Natural killer cell treated with Interleukin-12 subunit alpha and Interleukin-12 subunit beta and Interleukin-15 and Interleukin-18, amount 100 ng/mL, for 72 hours (primary cell): ENCODE measurements at regions not wholly inside any gene's neighbourhood (a gene's known extent, or its start where the extent isn't known, plus 50 kb on each side); places are given as distances from the start of the nearest gene placed in this dataset.

Experiments used
- ATAC-seq, 2 donors: fragments of 150-1000 bp; cut with Tn5 transposase in 1 of 2; sonication (Bioruptor Pico), chemical (Tn5 transposase) in 1 of 2; 2 replicates each; pipeline ENCODE4 v1.10.0; 2021
- DNase-seq: peaks from one replicate; pipeline ENCODE4 v3.0.0; 2022; ENCODE audit warnings: low spot score
- H3K27ac Mint-ChIP-seq, 2 donors: 1 replicate in 1 of 2; 2 replicates in 1 of 2; pipeline ENCODE4 v1.8.0; 2022; ENCODE audit warnings: mixed read lengths in 2 of 2, mild to moderate bottlenecking in 1 of 2, moderate library complexity in 1 of 2
- H3K27me3 Mint-ChIP-seq, 2 donors: 1 replicate in 1 of 2; 2 replicates in 1 of 2; pipeline ENCODE4 v1.8.0; 2022; ENCODE audit warnings: mixed read lengths in 2 of 2
- H3K36me3 Mint-ChIP-seq: one replicate; pipeline ENCODE4 v1.8.0; 2022; ENCODE audit warnings: mixed read lengths
- H3K4me1 Mint-ChIP-seq, 2 donors: 1 replicate in 1 of 2; 2 replicates in 1 of 2; pipeline ENCODE4 v1.8.0; 2022; ENCODE audit warnings: low read depth in 2 of 2, mixed read lengths in 2 of 2, mild to moderate bottlenecking in 1 of 2
- H3K4me3 Mint-ChIP-seq: one replicate; pipeline ENCODE4 v1.8.0; 2022; ENCODE audit warnings: mixed read lengths
- H3K9me3 Mint-ChIP-seq: 2 replicates; pipeline ENCODE4 v1.8.0; 2022; ENCODE audit warnings: mixed read lengths

DNA sequence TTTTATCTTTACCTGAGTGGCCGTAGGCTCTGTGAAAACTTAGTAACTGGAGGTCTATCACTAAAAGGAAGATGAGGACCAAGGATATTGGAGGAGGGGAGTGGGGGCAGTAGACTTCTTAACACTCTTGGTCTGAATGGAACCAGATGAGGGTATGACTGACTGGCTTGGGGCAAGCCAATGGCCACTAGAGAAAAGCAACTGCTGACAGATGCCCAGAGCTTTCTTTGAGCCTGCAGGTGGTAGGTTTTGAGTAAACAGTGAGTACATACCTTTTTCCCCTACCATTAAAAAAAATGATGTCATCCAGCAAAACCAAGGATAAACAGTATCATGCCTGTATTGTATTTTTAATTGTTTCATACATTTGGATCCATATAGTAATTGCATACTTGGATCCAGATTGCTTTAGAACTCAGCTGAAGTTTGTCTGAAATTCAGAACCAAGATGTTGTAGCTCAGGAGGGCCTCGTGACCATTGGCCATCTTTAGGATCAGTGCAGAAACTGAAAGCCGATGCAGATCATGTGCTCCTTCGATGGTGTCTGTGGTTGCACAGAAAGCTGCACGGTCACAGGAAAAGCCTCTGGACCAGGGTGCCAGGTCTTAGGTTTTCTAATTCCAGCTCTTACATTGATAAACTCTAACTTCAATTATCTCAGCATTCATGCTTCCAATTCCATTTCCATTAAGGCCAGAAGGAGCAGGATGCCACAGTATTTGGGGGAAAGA, 131.0 kb downstream of the PDGFRA start:
- ATAC-seq (no peak), DNase-seq (no peak)
- no peak overlapping the region for H3K27ac Mint-ChIP-seq
- no peaks in the 10 kb centered on the region for H3K36me3 Mint-ChIP-seq
- H3K9me3 Mint-ChIP-seq = no peaks in the 10 kb centered on the region
- no peaks in the 10 kb centered on the region for H3K4me1 Mint-ChIP-seq
- H3K27me3 Mint-ChIP-seq = peaks cover 0 to 14% of the 10 kb centered on the region in 2 donors
- no peak overlapping the region for H3K4me3 Mint-ChIP-seq

DNA sequence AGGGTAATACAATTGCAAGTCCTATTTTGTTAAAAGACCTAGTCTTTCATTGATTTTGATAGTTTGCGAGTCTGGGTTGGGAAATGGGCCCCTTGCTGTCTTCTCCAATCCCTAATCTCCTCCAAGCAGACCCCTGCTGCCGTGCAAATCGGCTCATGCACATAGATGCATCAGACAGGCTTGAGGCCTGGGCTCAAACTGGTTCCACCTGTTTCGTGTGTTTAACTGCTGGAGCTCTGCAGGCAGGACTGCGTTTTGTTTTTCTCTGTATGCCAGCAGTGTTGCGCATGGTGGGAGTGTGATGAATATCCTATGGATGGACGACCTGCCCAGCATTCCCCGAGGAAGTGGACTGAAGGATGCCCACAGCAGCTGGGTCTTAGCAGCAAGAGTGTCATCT, 133.9 kb downstream of the PDGFRA start:
- Mint-ChIP-seq H3K4me1 (no peaks in the 10 kb centered on the region), H3K4me3 (no peak overlapping the region), H3K36me3 (no peaks in the 10 kb centered on the region), H3K27ac (no peak overlapping the region), H3K27me3 (peaks cover 0 to 11% of the 10 kb centered on the region in 2 donors), H3K9me3 (no peaks in the 10 kb centered on the region)
- no peak for DNase-seq
- no peak for ATAC-seq

DNA sequence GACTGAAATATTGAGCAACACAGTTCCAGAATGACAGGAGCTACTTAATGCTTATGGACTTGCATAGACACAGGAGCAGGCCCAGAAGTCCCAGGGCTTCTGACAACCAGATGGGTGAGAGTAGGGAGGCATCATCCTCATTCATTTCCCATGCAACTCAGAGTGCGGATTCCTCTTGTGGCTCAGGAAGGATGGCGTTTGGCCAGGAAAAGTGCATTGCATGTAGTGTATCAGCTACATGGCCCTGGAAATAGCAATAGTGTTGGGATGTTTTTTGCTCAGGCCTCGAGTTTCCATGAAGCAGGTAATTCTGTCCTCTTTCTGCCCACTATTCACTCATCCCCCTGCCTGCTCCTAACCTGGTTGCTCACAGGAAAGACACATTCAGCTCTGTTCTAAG, 136.6 kb downstream of the PDGFRA start:
- Mint-ChIP-seq H3K4me3 (no peak overlapping the region), H3K27ac (no peak overlapping the region), H3K36me3 (no peaks in the 10 kb centered on the region), H3K4me1 (no peaks in the 10 kb centered on the region), H3K9me3 (no peaks in the 10 kb centered on the region), H3K27me3 (peaks cover 0 to 15% of the 10 kb centered on the region in 2 donors)
- ATAC-seq (no peak), DNase-seq (no peak)

DNA sequence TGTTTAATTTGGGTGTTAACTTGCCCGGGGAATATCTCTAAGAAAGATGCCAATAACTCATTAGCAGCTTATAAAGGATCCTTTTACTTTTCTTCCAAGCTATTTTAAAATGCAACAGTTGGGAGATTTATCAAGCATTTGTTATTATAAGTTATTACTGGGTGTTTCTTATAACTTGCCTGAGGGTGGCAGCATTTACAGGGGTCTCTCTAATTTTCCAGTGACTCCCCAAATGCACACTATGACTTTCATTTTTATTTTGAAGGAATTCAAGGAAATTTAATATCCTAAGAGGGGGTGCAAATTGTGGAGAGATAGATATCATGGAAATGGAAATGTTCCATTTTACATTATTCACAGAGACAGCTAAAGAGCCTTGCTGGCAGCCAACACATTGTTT, 138.0 kb downstream of the PDGFRA start:
- Mint-ChIP-seq H3K27ac (no peak overlapping the region), H3K4me3 (no peak overlapping the region), H3K36me3 (no peaks in the 10 kb centered on the region), H3K27me3 (peaks cover 4 to 20% of the 10 kb centered on the region in 2 donors), H3K4me1 (no peaks in the 10 kb centered on the region), H3K9me3 (peaks cover 2% of the 10 kb centered on the region)
- no peak for ATAC-seq
- no peak for DNase-seq

DNA sequence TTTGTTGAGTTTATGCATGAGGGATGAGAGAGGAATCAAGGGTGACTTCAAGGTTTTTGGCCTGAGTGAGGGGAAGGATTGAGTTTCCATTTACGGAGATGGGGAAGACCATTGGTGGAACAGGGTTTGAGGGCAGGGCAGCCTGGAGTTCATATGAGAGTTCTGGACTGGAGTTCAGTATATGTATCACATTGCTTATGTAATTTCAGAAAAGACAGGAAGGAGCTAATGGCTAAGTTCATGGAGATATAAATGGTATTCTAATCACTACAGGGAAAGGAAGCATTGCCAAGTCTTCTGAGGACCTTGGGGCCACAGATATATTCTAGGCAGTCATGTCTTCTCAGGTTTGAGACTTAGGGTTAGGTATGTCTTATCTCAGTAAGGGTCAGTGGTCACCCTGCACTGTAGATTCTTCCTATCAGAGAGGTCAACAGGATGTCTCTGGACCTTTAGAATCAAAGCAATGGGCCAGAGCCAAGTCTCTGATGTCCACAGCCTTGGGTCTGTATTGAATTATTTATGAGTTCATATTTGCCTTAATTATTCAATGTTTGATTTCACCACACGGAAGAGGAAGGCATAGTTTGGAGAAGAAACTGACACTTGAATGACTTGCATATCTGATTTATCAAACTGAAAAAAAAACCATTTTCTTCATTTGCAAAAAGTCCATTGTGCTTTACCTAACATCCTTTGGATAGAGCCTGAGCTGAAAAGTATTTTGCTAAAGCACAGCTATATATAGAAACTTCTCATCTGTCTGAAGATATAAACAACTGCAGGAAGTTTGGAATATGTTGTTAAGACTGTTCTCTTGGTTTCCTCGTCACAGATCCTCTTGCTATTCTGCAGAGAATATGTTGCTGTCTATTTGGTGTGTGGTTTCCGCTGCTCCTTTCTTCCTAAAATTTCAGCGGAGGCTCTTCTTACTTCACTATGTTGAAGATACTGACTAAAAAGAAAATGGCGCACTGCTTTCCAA, 139.5 kb downstream of the PDGFRA start:
- peaks cover 7 to 21% of the 10 kb centered on the region in 2 donors for H3K27me3 Mint-ChIP-seq
- DNase-seq (no peak), ATAC-seq (no peak)
- H3K4me1 Mint-ChIP-seq = no peaks in the 10 kb centered on the region
- no peaks in the 10 kb centered on the region for H3K36me3 Mint-ChIP-seq
- H3K27ac Mint-ChIP-seq = no peak overlapping the region
- H3K9me3 Mint-ChIP-seq = peaks cover 4% of the 10 kb centered on the region
- no peak overlapping the region for H3K4me3 Mint-ChIP-seq

DNA sequence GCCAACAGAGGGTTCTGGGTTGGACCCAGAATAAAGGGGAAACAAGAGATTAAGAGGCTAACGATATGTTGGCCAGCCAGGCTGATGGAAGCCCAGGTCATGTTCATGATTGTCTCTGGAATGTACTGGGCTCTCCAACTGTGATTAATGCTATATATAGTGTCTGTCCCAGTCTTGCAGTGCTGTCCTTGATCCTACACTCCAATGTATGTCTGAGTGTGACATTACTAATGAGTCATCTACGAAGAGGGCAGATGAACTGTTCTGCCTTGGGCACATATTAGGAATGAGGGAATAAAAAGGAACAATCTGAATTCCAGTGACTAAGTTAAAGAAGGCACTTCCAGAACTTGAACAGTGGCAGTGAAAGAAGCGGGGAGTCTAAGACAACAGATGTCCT, 142.1 kb downstream of the PDGFRA start:
- Mint-ChIP-seq H3K9me3 (peaks cover 4% of the 10 kb centered on the region), H3K4me1 (no peaks in the 10 kb centered on the region), H3K27me3 (peaks cover 7 to 21% of the 10 kb centered on the region in 2 donors), H3K27ac (no peak overlapping the region), H3K4me3 (no peak overlapping the region), H3K36me3 (no peaks in the 10 kb centered on the region)
- no peak for DNase-seq
- no peak for ATAC-seq

DNA sequence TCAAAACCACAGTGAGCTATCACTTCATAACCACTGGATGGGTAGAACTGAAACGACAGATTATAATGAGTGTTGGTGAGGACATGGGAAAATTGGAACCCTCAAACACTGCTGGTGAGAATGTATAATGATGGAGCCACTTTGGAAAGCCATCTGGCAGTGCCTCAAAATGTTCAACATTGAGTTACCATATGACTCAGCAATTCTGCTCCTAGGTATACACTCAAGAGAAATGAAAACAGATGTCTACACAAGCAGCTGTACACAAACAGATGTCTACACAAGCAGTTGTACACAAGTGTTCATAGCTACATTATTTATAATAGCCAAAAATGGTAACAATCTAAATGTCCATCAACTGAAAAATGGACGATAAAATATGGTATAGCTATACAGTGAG, 143.9 kb downstream of the PDGFRA start:
- H3K36me3 Mint-ChIP-seq = no peaks in the 10 kb centered on the region
- H3K27me3 Mint-ChIP-seq = peaks cover 7 to 18% of the 10 kb centered on the region in 2 donors
- no peak overlapping the region for H3K4me3 Mint-ChIP-seq
- H3K27ac Mint-ChIP-seq = no peak overlapping the region
- no peaks in the 10 kb centered on the region for H3K4me1 Mint-ChIP-seq
- ATAC-seq (no peak), DNase-seq (no peak)
- peaks cover 4% of the 10 kb centered on the region for H3K9me3 Mint-ChIP-seq

DNA sequence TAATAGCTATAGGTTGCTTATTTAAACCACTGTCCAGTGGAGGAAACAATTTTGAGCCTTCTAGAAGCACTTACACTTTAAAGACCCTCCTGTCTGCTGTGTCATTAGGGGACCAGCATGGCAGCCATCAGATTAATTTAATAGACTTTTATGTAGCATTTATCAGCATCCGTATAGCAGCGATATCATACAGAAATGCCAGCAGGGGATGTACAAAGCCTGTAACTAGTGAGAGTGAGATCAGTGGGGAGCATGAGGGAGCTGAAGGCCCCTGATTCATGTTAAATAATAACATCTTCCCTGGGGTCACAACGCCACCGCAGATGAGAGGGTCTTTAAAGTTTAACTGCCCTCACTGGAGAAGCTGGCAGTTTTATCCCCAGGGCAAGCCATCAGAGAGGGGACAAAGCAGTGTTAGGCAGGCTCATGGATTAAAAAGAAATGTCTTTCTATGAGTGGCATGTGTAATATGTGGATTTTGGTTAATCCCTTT, 144.7 kb downstream of the PDGFRA start:
- Mint-ChIP-seq H3K36me3 (no peaks in the 10 kb centered on the region), H3K4me1 (no peaks in the 10 kb centered on the region), H3K4me3 (no peak overlapping the region), H3K9me3 (peaks cover 4% of the 10 kb centered on the region), H3K27ac (no peak overlapping the region), H3K27me3 (peaks cover 7 to 15% of the 10 kb centered on the region in 2 donors)
- DNase-seq = no peak
- ATAC-seq = no peak

DNA sequence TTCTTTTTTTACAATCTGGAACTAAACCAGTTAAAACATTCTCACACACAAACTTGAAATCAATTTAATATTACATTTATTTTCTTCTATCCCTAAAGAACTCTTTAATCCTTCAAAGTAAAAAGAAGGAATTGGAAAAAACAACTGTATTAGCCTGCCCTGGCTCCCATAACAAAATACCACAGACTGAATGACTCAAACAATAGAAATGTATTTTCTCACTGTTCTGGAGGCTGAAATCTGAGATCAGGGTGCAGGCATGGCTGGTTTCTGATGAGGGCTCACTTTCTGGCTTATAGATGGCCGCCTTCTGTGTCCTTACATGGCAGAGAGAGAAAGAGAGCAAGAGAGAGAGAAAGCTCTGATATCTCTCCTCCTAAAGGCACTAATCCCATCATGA, 149.4 kb downstream of the PDGFRA start:
- Mint-ChIP-seq H3K36me3 (no peaks in the 10 kb centered on the region), H3K4me1 (no peaks in the 10 kb centered on the region), H3K27ac (no peak overlapping the region), H3K4me3 (no peak overlapping the region), H3K9me3 (no peaks in the 10 kb centered on the region), H3K27me3 (peaks cover 0 to 3% of the 10 kb centered on the region in 2 donors)
- no peak for ATAC-seq
- DNase-seq = no peak

DNA sequence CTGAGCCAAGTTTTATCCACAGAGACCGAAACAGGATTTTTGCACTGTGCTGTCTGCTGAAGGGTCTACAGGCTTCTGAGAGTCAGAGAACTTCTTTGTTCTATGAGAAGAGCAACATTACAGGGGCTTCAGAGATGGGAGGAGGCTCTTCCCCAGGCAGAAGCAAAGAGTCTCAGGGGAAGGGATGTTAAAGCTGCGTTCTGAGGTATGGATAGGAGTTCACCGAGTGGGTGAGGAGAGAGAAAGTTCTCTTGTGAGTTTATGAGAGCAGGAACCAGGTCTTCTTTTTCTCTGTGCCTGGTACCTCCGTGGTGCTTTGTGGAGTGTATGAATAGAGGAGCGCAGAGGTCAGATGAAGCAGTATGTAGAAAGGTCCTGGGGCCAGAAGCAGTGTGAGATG, 155.1 kb downstream of the PDGFRA start:
- peak in 1 of 2 donors; percentile 18 for ATAC-seq
- Mint-ChIP-seq H3K4me3 (no peak overlapping the region), H3K4me1 (no peaks in the 10 kb centered on the region), H3K27me3 (no peaks in the 10 kb centered on the region), H3K36me3 (no peaks in the 10 kb centered on the region), H3K27ac (no peak overlapping the region), H3K9me3 (no peaks in the 10 kb centered on the region)
- DNase-seq = no peak

DNA sequence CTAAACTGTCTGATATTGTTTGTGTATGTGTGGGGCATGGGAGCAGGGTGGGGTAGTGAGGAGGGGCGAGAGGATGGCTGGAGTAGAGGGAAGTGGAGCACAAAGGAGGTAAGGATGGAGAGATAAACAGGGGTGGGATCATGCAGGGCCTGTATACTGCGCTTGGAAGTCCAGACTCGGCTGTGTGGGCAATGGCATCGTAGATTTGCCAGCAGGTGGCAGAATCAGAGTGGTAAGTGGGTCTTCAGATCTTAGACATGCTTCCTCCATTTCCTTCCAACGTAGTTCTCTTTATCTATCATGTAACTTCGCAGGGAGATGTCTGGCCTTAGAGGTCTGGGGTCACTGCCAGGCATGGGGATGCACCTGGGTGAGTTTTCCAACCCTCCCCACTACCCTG, 155.5 kb downstream of the PDGFRA start:
- DNase-seq = no peak
- Mint-ChIP-seq H3K9me3 (no peaks in the 10 kb centered on the region), H3K4me3 (no peak overlapping the region), H3K4me1 (no peaks in the 10 kb centered on the region), H3K27ac (no peak overlapping the region), H3K36me3 (no peaks in the 10 kb centered on the region), H3K27me3 (no peaks in the 10 kb centered on the region)
- peak; percentile 53 to 58 for ATAC-seq

DNA sequence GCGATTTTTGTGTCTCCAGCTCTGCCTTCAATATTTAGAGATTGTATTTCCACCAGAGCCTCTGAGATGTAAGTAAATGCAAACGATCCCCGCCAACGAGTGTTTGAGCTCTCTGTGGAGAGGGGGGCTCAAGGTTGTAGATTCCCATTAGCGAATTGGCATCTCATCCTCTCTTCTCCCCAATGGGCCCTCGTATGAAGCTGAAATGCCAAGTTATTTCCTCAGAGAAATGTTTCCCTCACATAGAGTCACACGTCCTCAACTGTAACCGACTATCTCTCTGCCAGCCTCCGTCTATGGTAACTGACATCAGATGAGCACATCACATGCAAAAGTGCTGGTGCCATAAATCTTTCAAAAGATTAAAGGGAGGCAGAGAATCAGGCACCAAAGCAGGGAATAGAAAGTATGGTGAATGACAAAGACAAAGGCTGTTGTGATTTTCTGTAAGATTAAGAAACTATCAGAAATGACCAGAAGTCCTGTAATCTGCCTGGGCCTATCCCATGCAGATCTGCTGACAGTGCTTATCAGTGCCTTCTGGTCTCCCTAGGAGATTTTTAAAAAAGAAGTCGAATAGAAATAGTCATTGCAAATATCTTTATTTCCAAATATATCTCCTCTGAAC, 157.1 kb downstream of the PDGFRA start:
- no peak for DNase-seq
- ATAC-seq = no peak
- Mint-ChIP-seq H3K4me3 (no peak overlapping the region), H3K4me1 (no peaks in the 10 kb centered on the region), H3K36me3 (no peaks in the 10 kb centered on the region), H3K9me3 (no peaks in the 10 kb centered on the region), H3K27ac (no peak overlapping the region), H3K27me3 (no peaks in the 10 kb centered on the region)

DNA sequence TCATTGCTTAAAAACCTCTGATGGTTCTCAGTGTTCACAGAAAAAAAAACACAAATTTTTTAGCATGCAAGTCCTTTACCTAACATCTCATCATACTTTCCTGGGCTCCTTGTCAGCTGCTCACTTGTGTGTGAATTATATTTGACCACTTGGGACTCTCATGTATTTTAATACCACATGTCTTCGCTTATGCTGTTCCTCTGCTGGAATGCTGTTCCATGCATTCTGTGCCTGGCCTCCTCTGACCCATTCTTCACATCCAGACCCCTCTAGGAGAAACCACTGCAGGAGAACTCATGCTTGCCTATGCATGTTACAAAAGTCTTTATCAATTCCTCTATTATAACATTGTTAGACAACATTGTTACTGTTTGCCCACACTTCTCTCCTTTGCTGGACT, 157.6 kb downstream of the PDGFRA start:
- H3K27ac Mint-ChIP-seq = no peak overlapping the region
- peaks cover 0 to 2% of the 10 kb centered on the region in 2 donors for H3K27me3 Mint-ChIP-seq
- DNase-seq (no peak), ATAC-seq (no peak)
- no peaks in the 10 kb centered on the region for H3K4me1 Mint-ChIP-seq
- no peak overlapping the region for H3K4me3 Mint-ChIP-seq
- no peaks in the 10 kb centered on the region for H3K36me3 Mint-ChIP-seq
- no peaks in the 10 kb centered on the region for H3K9me3 Mint-ChIP-seq

DNA sequence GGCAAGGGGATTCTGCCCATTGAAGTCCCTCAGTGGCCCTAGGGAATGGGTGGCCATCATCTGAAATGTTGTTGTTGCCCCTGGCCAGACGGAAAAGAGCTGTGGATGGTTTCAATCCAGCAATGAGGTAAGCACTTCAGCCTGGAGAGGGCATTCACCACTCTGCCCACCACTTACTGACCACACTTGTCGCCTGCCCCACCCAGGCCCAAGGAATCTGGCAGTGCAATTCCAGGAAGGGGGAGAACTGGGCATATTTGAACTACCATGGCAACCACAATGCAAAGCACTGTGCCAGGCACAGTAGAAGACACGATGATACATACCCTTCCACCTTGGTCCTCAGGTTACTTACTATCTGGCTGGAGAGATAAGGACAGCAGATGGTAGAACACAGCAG, 161.6 kb downstream of the PDGFRA start:
- peaks cover 0 to 6% of the 10 kb centered on the region in 2 donors for H3K4me1 Mint-ChIP-seq
- no peaks in the 10 kb centered on the region for H3K36me3 Mint-ChIP-seq
- ATAC-seq (no peak), DNase-seq (no peak)
- H3K4me3 Mint-ChIP-seq = no peak overlapping the region
- H3K27ac Mint-ChIP-seq = no peak overlapping the region
- H3K27me3 Mint-ChIP-seq = peaks cover 0 to 2% of the 10 kb centered on the region in 2 donors
- no peaks in the 10 kb centered on the region for H3K9me3 Mint-ChIP-seq
